ENCODE measurements at regions not wholly inside any gene's neighbourhood (a gene's known extent, or its start where the extent isn't known, plus 50 kb on each side); places are given as distances from the start of the nearest gene placed in this dataset.

- DNase-seq (ENCODE audit: low read depth), result no peak
These were observed 561.1 kb downstream of the KCTD16 start for GRCh38 chr5:144731786-144732185.

GRCh38 chr5:144712090-144712489 is 541.4 kb downstream of the KCTD16 start:
- DNase-seq (ENCODE audit: low read depth), result no peak
- no peak overlapping the region for H3K4me3 ChIP-seq (ENCODE audit: control insufficient read depth, low read depth, low read length)
- TF ChIP-seq CTCF (IDR thresholded peaks at IDR 0.05; ENCODE audit: control insufficient read depth, insufficient read depth, low read depth, low read length, missing control alignments), result no peak

More at GRCh38 chr5:144731786-144732185, 561.1 kb downstream of the KCTD16 start:
- no peak for TF ChIP-seq CTCF (IDR thresholded peaks at IDR 0.05; ENCODE audit: control insufficient read depth, insufficient read depth, low read depth, low read length, missing control alignments)
- no peak overlapping the region for H3K4me3 ChIP-seq (ENCODE audit: control insufficient read depth, low read depth, low read length)

DNA sequence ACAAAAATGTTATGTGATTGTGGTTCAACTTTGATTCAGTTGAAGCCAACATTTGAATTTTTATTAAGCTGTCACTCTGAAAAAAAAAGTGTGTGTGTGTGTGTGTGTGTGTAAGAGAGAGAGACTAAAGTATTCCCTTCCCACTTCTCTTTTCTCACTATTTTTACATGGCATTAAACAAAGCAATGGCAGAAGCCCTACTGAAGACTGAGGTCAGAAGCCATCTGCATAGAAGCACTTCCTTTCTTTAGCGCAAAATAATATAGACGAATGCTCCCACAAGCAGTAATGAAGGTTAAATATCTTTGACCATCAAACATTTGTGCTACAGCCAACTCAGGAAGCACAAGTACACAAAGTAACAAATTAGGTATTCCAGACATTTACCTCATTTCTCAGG is 540.5 kb downstream of the KCTD16 start:
- TF ChIP-seq CTCF (IDR thresholded peaks at IDR 0.05; ENCODE audit: control insufficient read depth, insufficient read depth, low read depth, low read length, missing control alignments), result no peak
- no peak overlapping the region for H3K4me3 ChIP-seq (ENCODE audit: control insufficient read depth, low read depth, low read length)
- DNase-seq (ENCODE audit: low read depth), result no peak

DNA sequence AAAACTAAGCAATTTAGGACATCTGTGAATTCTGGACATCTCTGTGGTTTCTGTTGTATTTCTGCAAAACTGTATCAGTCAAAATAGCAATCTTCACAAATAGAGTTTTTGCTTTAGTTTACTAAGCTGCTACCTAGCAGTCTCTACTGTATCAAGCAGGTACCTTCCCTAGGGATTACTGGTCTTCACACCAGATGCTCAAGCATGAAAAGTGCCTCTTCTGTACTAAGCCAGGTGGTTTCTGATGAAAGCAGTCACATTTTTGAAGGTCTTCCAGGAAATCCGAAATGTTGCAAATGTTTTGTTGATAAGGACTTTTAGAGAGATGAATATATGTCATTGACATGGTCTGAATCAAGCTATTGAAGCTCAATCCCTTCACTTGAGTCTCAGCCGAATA is 540.0 kb downstream of the KCTD16 start:
- H3K4me3 ChIP-seq (ENCODE audit: control insufficient read depth, low read depth, low read length), result no peak overlapping the region
- no peak for DNase-seq (ENCODE audit: low read depth)
- TF ChIP-seq CTCF (IDR thresholded peaks at IDR 0.05; ENCODE audit: control insufficient read depth, insufficient read depth, low read depth, low read length, missing control alignments), result no peak

DNA sequence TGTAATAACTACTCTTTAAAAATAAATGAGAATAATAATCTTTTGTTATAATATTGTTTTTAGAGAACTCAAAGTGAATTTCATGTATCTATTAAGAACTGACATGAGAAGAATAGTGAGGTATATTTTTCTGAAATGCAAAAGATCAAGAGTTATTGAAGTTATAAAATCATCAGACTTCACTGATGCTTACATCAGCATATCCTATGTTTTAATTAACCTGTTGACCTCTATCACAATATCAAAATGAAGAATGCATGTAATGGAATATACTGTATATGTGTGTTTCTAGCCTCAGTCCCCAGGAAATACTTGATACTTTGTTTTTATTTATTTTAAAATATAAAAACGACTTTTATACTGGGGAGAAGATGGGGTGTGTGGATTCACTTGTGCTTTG is 533.1 kb downstream of the KCTD16 start:
- no peak for DNase-seq (ENCODE audit: low read depth)
- TF ChIP-seq CTCF (IDR thresholded peaks at IDR 0.05; ENCODE audit: control insufficient read depth, insufficient read depth, low read depth, low read length, missing control alignments), result no peak
- no peak overlapping the region for H3K4me3 ChIP-seq (ENCODE audit: control insufficient read depth, low read depth, low read length)

GRCh38 chr5:144698484-144698883 is 527.8 kb downstream of the KCTD16 start:
- no peak for TF ChIP-seq CTCF (IDR thresholded peaks at IDR 0.05; ENCODE audit: control insufficient read depth, insufficient read depth, low read depth, low read length, missing control alignments)
- H3K4me3 ChIP-seq (ENCODE audit: control insufficient read depth, low read depth, low read length), result no peak overlapping the region
- DNase-seq (ENCODE audit: low read depth), result no peak

- peak; percentile 80 for DNase-seq (ENCODE audit: low read depth)
- TF ChIP-seq CTCF (IDR thresholded peaks at IDR 0.05; ENCODE audit: control insufficient read depth, insufficient read depth, low read depth, low read length, missing control alignments), result no peak
- H3K4me3 ChIP-seq (ENCODE audit: control insufficient read depth, low read depth, low read length), result no peak overlapping the region
These were observed 527.2 kb downstream of the KCTD16 start for GRCh38 chr5:144697847-144698262.

Measured in AG09309 (cell line).